ENCODE measurements at regions not wholly inside any gene's neighbourhood (a gene's known extent, or its start where the extent isn't known, plus 50 kb on each side); places are given as distances from the start of the nearest gene placed in this dataset.

GRCh38 chr17:73769479-73769878 lies 125.2 kb upstream of the SDK2 start:
- H3K27ac Mint-ChIP-seq: no peak overlapping the region
- no peaks in the 10 kb centered on the region for H3K9me3 Mint-ChIP-seq
- no peak overlapping the region for H3K4me3 Mint-ChIP-seq
- no peak for DNase-seq
- H3K4me1 Mint-ChIP-seq (ENCODE audit: low read depth): no peaks in the 10 kb centered on the region
- no peak for ATAC-seq (replicated peaks in 1 of 2)
- no peaks in the 10 kb centered on the region for H3K27me3 Mint-ChIP-seq (ENCODE audit: low read depth)
- H3K36me3 Mint-ChIP-seq (ENCODE audit: insufficient read depth in 2 of 2): no peaks in the 10 kb centered on the region

GRCh38 chr17:73770115-73770848 lies 126.0 kb upstream of the SDK2 start:
- Mint-ChIP-seq H3K36me3 (ENCODE audit: insufficient read depth in 2 of 2) (no peaks in the 10 kb centered on the region), H3K27ac (no peak overlapping the region), H3K4me3 (no peak overlapping the region), H3K27me3 (ENCODE audit: low read depth) (no peaks in the 10 kb centered on the region), H3K9me3 (no peaks in the 10 kb centered on the region), H3K4me1 (ENCODE audit: low read depth) (no peaks in the 10 kb centered on the region)
- DNase-seq (no peak), ATAC-seq (replicated peaks in 1 of 2) (no peak)

- DNase-seq: no peak
- Mint-ChIP-seq H3K4me3 (no peak overlapping the region), H3K4me1 (ENCODE audit: low read depth) (no peaks in the 10 kb centered on the region), H3K36me3 (ENCODE audit: insufficient read depth in 2 of 2) (no peaks in the 10 kb centered on the region), H3K27me3 (ENCODE audit: low read depth) (no peaks in the 10 kb centered on the region), H3K27ac (no peak overlapping the region), H3K9me3 (no peaks in the 10 kb centered on the region)
- no peak for ATAC-seq (replicated peaks in 1 of 2)
These were observed 126.6 kb upstream of the SDK2 start for GRCh38 chr17:73770849-73771229.

GRCh38 chr17:73772107-73772705 lies 128.0 kb upstream of the SDK2 start:
- Mint-ChIP-seq H3K4me1 (ENCODE audit: low read depth) (no peaks in the 10 kb centered on the region), H3K27me3 (ENCODE audit: low read depth) (no peaks in the 10 kb centered on the region), H3K36me3 (ENCODE audit: insufficient read depth in 2 of 2) (no peaks in the 10 kb centered on the region), H3K27ac (no peak overlapping the region), H3K4me3 (no peak overlapping the region), H3K9me3 (no peaks in the 10 kb centered on the region)
- DNase-seq: no peak
- ATAC-seq (replicated peaks in 1 of 2): no peak

GRCh38 chr17:73773702-73774101 lies 129.5 kb upstream of the SDK2 start:
- H3K27ac Mint-ChIP-seq: no peak overlapping the region

GRCh38 chr17:73774852-73775251 lies 130.6 kb upstream of the SDK2 start:
- H3K36me3 Mint-ChIP-seq (ENCODE audit: insufficient read depth in 2 of 2): no peaks in the 10 kb centered on the region
- no peak overlapping the region for H3K27ac Mint-ChIP-seq
- DNase-seq (no peak), ATAC-seq (replicated peaks in 1 of 2) (no peak)
- H3K4me3 Mint-ChIP-seq: no peak overlapping the region
- H3K4me1 Mint-ChIP-seq (ENCODE audit: low read depth): no peaks in the 10 kb centered on the region
- no peaks in the 10 kb centered on the region for H3K27me3 Mint-ChIP-seq (ENCODE audit: low read depth)
- H3K9me3 Mint-ChIP-seq: no peaks in the 10 kb centered on the region

More at GRCh38 chr17:73773702-73774101, 129.5 kb upstream of the SDK2 start:
- H3K27me3 Mint-ChIP-seq (ENCODE audit: low read depth): no peaks in the 10 kb centered on the region
- no peaks in the 10 kb centered on the region for H3K36me3 Mint-ChIP-seq (ENCODE audit: insufficient read depth in 2 of 2)
- no peaks in the 10 kb centered on the region for H3K9me3 Mint-ChIP-seq
- DNase-seq: no peak
- H3K4me1 Mint-ChIP-seq (ENCODE audit: low read depth): no peaks in the 10 kb centered on the region
- no peak for ATAC-seq (replicated peaks in 1 of 2)
- H3K4me3 Mint-ChIP-seq: no peak overlapping the region

GRCh38 chr17:73776351-73777130 lies 132.3 kb upstream of the SDK2 start:
- no peaks in the 10 kb centered on the region for H3K36me3 Mint-ChIP-seq (ENCODE audit: insufficient read depth in 2 of 2)
- DNase-seq (no peak), ATAC-seq (replicated peaks in 1 of 2) (no peak)
- no peaks in the 10 kb centered on the region for H3K4me1 Mint-ChIP-seq (ENCODE audit: low read depth)
- H3K4me3 Mint-ChIP-seq: no peak overlapping the region
- H3K27ac Mint-ChIP-seq: no peak overlapping the region
- no peaks in the 10 kb centered on the region for H3K9me3 Mint-ChIP-seq
- H3K27me3 Mint-ChIP-seq (ENCODE audit: low read depth): no peaks in the 10 kb centered on the region

- ATAC-seq (replicated peaks in 1 of 2) (no peak), DNase-seq (no peak)
- Mint-ChIP-seq H3K36me3 (ENCODE audit: insufficient read depth in 2 of 2) (no peaks in the 10 kb centered on the region), H3K4me3 (no peak overlapping the region), H3K9me3 (no peaks in the 10 kb centered on the region), H3K4me1 (ENCODE audit: low read depth) (no peaks in the 10 kb centered on the region), H3K27me3 (ENCODE audit: low read depth) (no peaks in the 10 kb centered on the region), H3K27ac (no peak overlapping the region)
These were observed 132.8 kb upstream of the SDK2 start for GRCh38 chr17:73777131-73777449.

- H3K4me1 Mint-ChIP-seq (ENCODE audit: low read depth): peaks cover 4% of the 10 kb centered on the region
- H3K4me3 Mint-ChIP-seq: no peak overlapping the region
- H3K27ac Mint-ChIP-seq: no peak overlapping the region
- ATAC-seq (replicated peaks in 1 of 2): no peak
- no peaks in the 10 kb centered on the region for H3K36me3 Mint-ChIP-seq (ENCODE audit: insufficient read depth in 2 of 2)
- H3K9me3 Mint-ChIP-seq: no peaks in the 10 kb centered on the region
- DNase-seq: no peak
- H3K27me3 Mint-ChIP-seq (ENCODE audit: low read depth): no peaks in the 10 kb centered on the region
These were observed 138.0 kb upstream of the SDK2 start for GRCh38 chr17:73782231-73782630.

GRCh38 chr17:73782641-73783381 lies 138.6 kb upstream of the SDK2 start:
- no peaks in the 10 kb centered on the region for H3K27me3 Mint-ChIP-seq (ENCODE audit: low read depth)
- no peaks in the 10 kb centered on the region for H3K9me3 Mint-ChIP-seq
- ATAC-seq (replicated peaks in 1 of 2): no peak
- H3K4me1 Mint-ChIP-seq (ENCODE audit: low read depth): peaks cover 4% of the 10 kb centered on the region
- no peak overlapping the region for H3K27ac Mint-ChIP-seq
- H3K36me3 Mint-ChIP-seq (ENCODE audit: insufficient read depth in 2 of 2): no peaks in the 10 kb centered on the region
- no peak overlapping the region for H3K4me3 Mint-ChIP-seq
- DNase-seq: no peak

- no peak overlapping the region for H3K4me3 Mint-ChIP-seq
These were observed 139.1 kb upstream of the SDK2 start for GRCh38 chr17:73783382-73783766.

GRCh38 chr17:73783945-73784603 lies 139.8 kb upstream of the SDK2 start:
- ATAC-seq (replicated peaks in 1 of 2) (no peak), DNase-seq (no peak)
- no peaks in the 10 kb centered on the region for H3K9me3 Mint-ChIP-seq
- no peaks in the 10 kb centered on the region for H3K36me3 Mint-ChIP-seq (ENCODE audit: insufficient read depth in 2 of 2)
- peaks cover 4% of the 10 kb centered on the region for H3K4me1 Mint-ChIP-seq (ENCODE audit: low read depth)
- H3K4me3 Mint-ChIP-seq: no peak overlapping the region
- H3K27me3 Mint-ChIP-seq (ENCODE audit: low read depth): no peaks in the 10 kb centered on the region
- no peak overlapping the region for H3K27ac Mint-ChIP-seq

More at GRCh38 chr17:73783382-73783766, 139.1 kb upstream of the SDK2 start:
- peaks cover 4% of the 10 kb centered on the region for H3K4me1 Mint-ChIP-seq (ENCODE audit: low read depth)
- DNase-seq (no peak), ATAC-seq (replicated peaks in 1 of 2) (no peak)
- H3K36me3 Mint-ChIP-seq (ENCODE audit: insufficient read depth in 2 of 2): no peaks in the 10 kb centered on the region
- no peaks in the 10 kb centered on the region for H3K9me3 Mint-ChIP-seq
- no peaks in the 10 kb centered on the region for H3K27me3 Mint-ChIP-seq (ENCODE audit: low read depth)
- H3K27ac Mint-ChIP-seq: no peak overlapping the region

- H3K27me3 Mint-ChIP-seq (ENCODE audit: low read depth): no peaks in the 10 kb centered on the region
- no peaks in the 10 kb centered on the region for H3K36me3 Mint-ChIP-seq (ENCODE audit: insufficient read depth in 2 of 2)
- H3K27ac Mint-ChIP-seq: no peak overlapping the region
- DNase-seq (no peak), ATAC-seq (replicated peaks in 1 of 2) (no peak)
- H3K4me1 Mint-ChIP-seq (ENCODE audit: low read depth): peaks cover 4% of the 10 kb centered on the region
- no peak overlapping the region for H3K4me3 Mint-ChIP-seq
- no peaks in the 10 kb centered on the region for H3K9me3 Mint-ChIP-seq
These were observed 141.3 kb upstream of the SDK2 start for GRCh38 chr17:73785496-73785895.

Data from activated T-cell treated with anti-CD3 and anti-CD28 coated beads, Interleukin-2, amount 50 U/mL, for 72 hours (primary cell).